ENCODE measurements at regions not wholly inside any gene's neighbourhood (a gene's known extent, or its start where the extent isn't known, plus 50 kb on each side); places are given as distances from the start of the nearest gene placed in this dataset.

DNA sequence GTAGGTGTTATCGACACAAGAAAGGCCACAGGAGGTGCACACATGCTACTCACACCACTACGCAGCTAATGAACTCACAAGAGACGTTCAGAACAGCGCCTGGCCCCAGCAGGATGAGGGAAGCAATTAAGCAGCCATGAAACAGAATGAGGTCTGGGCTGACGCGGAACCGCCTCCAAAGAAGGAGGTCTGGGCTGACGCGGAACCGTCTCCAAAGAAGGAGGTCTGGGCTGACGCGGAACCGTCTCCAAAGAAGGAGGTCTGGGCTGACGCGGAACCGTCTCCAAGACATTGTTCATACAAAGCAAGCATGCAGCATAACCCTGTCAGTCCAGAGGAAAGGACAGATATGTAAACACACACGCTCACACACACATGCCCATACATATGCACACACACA lies 63.2 kb upstream of the ZNF354A start:
- Histone ChIP-seq H3K79me2 (ENCODE audit: insufficient read depth, low read length) (no peaks in the 10 kb centered on the region), H3K4me2 (ENCODE audit: low read depth, low read length, poor library complexity, severe bottlenecking) (no peak overlapping the region), H3K9me2 (replicated peaks; ENCODE audit: low read depth, low read length) (no peaks in the 10 kb centered on the region), H3K27me3 (ENCODE audit: insufficient read depth, low read length, poor library complexity, severe bottlenecking) (no peaks in the 10 kb centered on the region), H4K20me1 (ENCODE audit: insufficient read depth, low read length, poor library complexity, severe bottlenecking) (no peaks in the 10 kb centered on the region), H3K9ac (ENCODE audit: low read depth, low read length, poor library complexity, severe bottlenecking) (no peak overlapping the region), H2AFZ (ENCODE audit: low read length) (no peak overlapping the region), H3K9me3 (ENCODE audit: insufficient read depth, low read depth, low read length) (no peaks in the 10 kb centered on the region), H3F3A (ENCODE audit: low read depth) (no peaks in the 10 kb centered on the region), H3K4me1 (ENCODE audit: insufficient read depth, low read length, poor library complexity, severe bottlenecking) (no peaks in the 10 kb centered on the region), H3K36me3 (ENCODE audit: insufficient read depth, low read length) (no peaks in the 10 kb centered on the region), H3K4me3 (ENCODE audit: low read length, poor library complexity, severe bottlenecking) (no peak overlapping the region)
- TF ChIP-seq, protein P1, sequence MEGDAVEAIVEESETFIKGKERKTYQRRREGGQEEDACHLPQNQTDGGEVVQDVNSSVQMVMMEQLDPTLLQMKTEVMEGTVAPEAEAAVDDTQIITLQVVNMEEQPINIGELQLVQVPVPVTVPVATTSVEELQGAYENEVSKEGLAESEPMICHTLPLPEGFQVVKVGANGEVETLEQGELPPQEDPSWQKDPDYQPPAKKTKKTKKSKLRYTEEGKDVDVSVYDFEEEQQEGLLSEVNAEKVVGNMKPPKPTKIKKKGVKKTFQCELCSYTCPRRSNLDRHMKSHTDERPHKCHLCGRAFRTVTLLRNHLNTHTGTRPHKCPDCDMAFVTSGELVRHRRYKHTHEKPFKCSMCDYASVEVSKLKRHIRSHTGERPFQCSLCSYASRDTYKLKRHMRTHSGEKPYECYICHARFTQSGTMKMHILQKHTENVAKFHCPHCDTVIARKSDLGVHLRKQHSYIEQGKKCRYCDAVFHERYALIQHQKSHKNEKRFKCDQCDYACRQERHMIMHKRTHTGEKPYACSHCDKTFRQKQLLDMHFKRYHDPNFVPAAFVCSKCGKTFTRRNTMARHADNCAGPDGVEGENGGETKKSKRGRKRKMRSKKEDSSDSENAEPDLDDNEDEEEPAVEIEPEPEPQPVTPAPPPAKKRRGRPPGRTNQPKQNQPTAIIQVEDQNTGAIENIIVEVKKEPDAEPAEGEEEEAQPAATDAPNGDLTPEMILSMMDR (conservative IDR thresholded peaks at IDR 0.05; ENCODE audit: low read length) = no peak
- TF ChIP-seq EZH2phosphoT487 (IDR thresholded peaks at IDR 0.05; ENCODE audit: borderline replicate concordance) = no peak

DNA sequence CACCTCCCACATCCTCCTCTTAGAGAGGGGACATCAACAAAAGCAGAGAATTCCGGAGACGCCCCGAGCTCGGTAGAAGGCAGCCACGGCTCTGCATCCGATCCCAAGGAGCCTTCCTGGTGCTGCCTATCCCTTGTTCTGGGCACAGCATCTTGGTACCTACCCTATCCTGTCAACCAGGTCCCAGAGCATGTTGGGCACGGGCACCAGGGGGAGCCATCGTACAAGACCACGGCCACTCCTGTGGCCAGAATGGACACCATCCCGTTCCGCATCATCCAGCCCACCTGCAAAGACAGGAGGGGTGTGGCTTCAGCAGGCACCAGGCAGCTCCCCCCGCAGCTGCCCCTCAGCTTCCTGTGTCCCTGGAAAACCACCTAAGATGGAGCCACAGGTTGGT lies 62.7 kb upstream of the ZNF354A start:
- Histone ChIP-seq H3K4me3 (ENCODE audit: low read length, poor library complexity, severe bottlenecking) (no peak overlapping the region), H3K9ac (ENCODE audit: low read depth, low read length, poor library complexity, severe bottlenecking) (no peak overlapping the region), H3K9me2 (replicated peaks; ENCODE audit: low read depth, low read length) (no peaks in the 10 kb centered on the region), H3K27me3 (ENCODE audit: insufficient read depth, low read length, poor library complexity, severe bottlenecking) (no peaks in the 10 kb centered on the region), H3K36me3 (ENCODE audit: insufficient read depth, low read length) (no peaks in the 10 kb centered on the region), H3K79me2 (ENCODE audit: insufficient read depth, low read length) (no peaks in the 10 kb centered on the region), H4K20me1 (ENCODE audit: insufficient read depth, low read length, poor library complexity, severe bottlenecking) (no peaks in the 10 kb centered on the region), H3K4me1 (ENCODE audit: insufficient read depth, low read length, poor library complexity, severe bottlenecking) (no peaks in the 10 kb centered on the region), H3K4me2 (ENCODE audit: low read depth, low read length, poor library complexity, severe bottlenecking) (no peak overlapping the region), H2AFZ (ENCODE audit: low read length) (no peak overlapping the region), H3F3A (ENCODE audit: low read depth) (no peaks in the 10 kb centered on the region), H3K9me3 (ENCODE audit: insufficient read depth, low read depth, low read length) (no peaks in the 10 kb centered on the region)
- TF ChIP-seq, protein P1 (conservative IDR thresholded peaks at IDR 0.05; ENCODE audit: low read length) = peak; percentile 36
- no peak for TF ChIP-seq EZH2phosphoT487 (IDR thresholded peaks at IDR 0.05; ENCODE audit: borderline replicate concordance)

- Histone ChIP-seq H3K9ac (ENCODE audit: low read depth, low read length, poor library complexity, severe bottlenecking) (no peak overlapping the region), H4K20me1 (ENCODE audit: insufficient read depth, low read length, poor library complexity, severe bottlenecking) (no peaks in the 10 kb centered on the region), H3K79me2 (ENCODE audit: insufficient read depth, low read length) (no peaks in the 10 kb centered on the region), H3K36me3 (ENCODE audit: insufficient read depth, low read length) (no peaks in the 10 kb centered on the region), H2AFZ (ENCODE audit: low read length) (no peak overlapping the region), H3K9me3 (ENCODE audit: insufficient read depth, low read depth, low read length) (no peaks in the 10 kb centered on the region), H3F3A (ENCODE audit: low read depth) (no peaks in the 10 kb centered on the region), H3K4me1 (ENCODE audit: insufficient read depth, low read length, poor library complexity, severe bottlenecking) (no peaks in the 10 kb centered on the region), H3K27me3 (ENCODE audit: insufficient read depth, low read length, poor library complexity, severe bottlenecking) (no peaks in the 10 kb centered on the region), H3K4me3 (ENCODE audit: low read length, poor library complexity, severe bottlenecking) (no peak overlapping the region), H3K9me2 (replicated peaks; ENCODE audit: low read depth, low read length) (no peaks in the 10 kb centered on the region), H3K4me2 (ENCODE audit: low read depth, low read length, poor library complexity, severe bottlenecking) (no peak overlapping the region)
- no peak for TF ChIP-seq EZH2phosphoT487 (IDR thresholded peaks at IDR 0.05; ENCODE audit: borderline replicate concordance)
- TF ChIP-seq, protein P1 (conservative IDR thresholded peaks at IDR 0.05; ENCODE audit: low read length) = no peak
Observed at GRCh38 chr5:178791976-178792375, 61.5 kb upstream of the ZNF354A start.

All from Loucy (cell line).